H1 (cell line): ENCODE measurements at regions not wholly inside any gene's neighbourhood (a gene's known extent, or its start where the extent isn't known, plus 50 kb on each side); places are given as distances from the start of the nearest gene placed in this dataset.
"Not testable (repeated sequence)": the region's sequence is repeated elsewhere in the genome, so short reads cannot be mapped to it uniquely, and the experiment has no call there.

Experiments used
- CTCF ChIA-PET: fragments of 300-600 bp; sonication (Branson Sonifier 250); formaldehyde crosslinking; loops from one replicate; lab custom pipeline; 2021; ENCODE audit not compliant: partially characterized antibody; lab: Charles Lee
- POLR2A ChIA-PET: fragments of 300-600 bp; sonication (Branson Sonifier 250); formaldehyde crosslinking; loops from one replicate; lab custom pipeline; 2021; ENCODE audit warnings: inconsistent platforms; ENCODE audit not compliant: partially characterized antibody; lab: Charles Lee
- DNase-seq, 2 experiments: peaks; one replicate each; pipeline versions ENCODE4 v3.0.0 to v3.0.0-alpha.2; 2010 to 2022; ENCODE audit warnings: low spot score in 2 of 2, low read depth in 1 of 2, mixed read lengths in 1 of 2
- FAIRE-seq: peaks from 2 replicates; lab custom pipeline; 2011; peaks lifted over from hg19 to GRCh38; lab: Jason Lieb, UNC
- H2AFZ ChIP-seq: 2 replicates; pipeline ENCODE4 v1.8.1; 2012; ENCODE audit warnings: low read length, inconsistent platforms
- H2AK5ac ChIP-seq: 2 replicates; pipeline ENCODE4 v1.6.1; 2013; ENCODE audit warnings: low read depth, low read length
- H2BK120ac ChIP-seq: replicated peaks from 2 replicates; pipeline ENCODE3; 2013; ENCODE audit warnings: low read depth, low read length, inconsistent platforms
- H2BK12ac ChIP-seq: 2 replicates; pipeline ENCODE4 v1.6.1; 2013; ENCODE audit warnings: low read depth, low read length
- H2BK15ac ChIP-seq: 2 replicates; pipeline ENCODE4 v1.6.1; 2013; ENCODE audit warnings: low read length
- H2BK20ac ChIP-seq: 2 replicates; pipeline ENCODE4 v1.6.1; 2013; ENCODE audit warnings: low read length
- H2BK5ac ChIP-seq: 2 replicates; pipeline ENCODE4 v1.6.1; 2013; ENCODE audit warnings: low read depth, low read length
- H3K14ac ChIP-seq: 2 replicates; pipeline ENCODE4 v1.6.1; 2013; ENCODE audit warnings: inconsistent platforms; ENCODE audit not compliant: insufficient read length
- H3K18ac ChIP-seq: 2 replicates; pipeline ENCODE4 v1.6.1; 2013; ENCODE audit warnings: low read length; ENCODE audit errors: extremely low read depth
- H3K23ac ChIP-seq: 2 replicates; pipeline ENCODE4 v1.6.1; 2013; ENCODE audit warnings: inconsistent platforms; ENCODE audit not compliant: insufficient read length
- H3K23me2 ChIP-seq: 2 replicates; pipeline ENCODE4 v1.6.1; 2013; ENCODE audit warnings: low read depth, low read length
- H3K27ac ChIP-seq: 2 replicates; pipeline ENCODE4 v1.6.1; 2011; ENCODE audit warnings: low read depth, low read length, inconsistent platforms
- H3K27me3 ChIP-seq, 4 experiments: replicated peaks in 1 of 4; 1 replicate in 1 of 4; 2 replicates in 3 of 4; pipeline versions ENCODE4 v1.6.1 to v1.8.1; 2011 to 2013; ENCODE audit warnings: low read length in 3 of 4, mild to moderate bottlenecking in 3 of 4, inconsistent platforms in 2 of 4, mixed read lengths in 2 of 4, moderate library complexity in 1 of 4; ENCODE audit not compliant: control insufficient read depth in 3 of 4, insufficient read depth in 3 of 4; ENCODE audit errors: extremely low read depth in 1 of 4
- H3K36me3 ChIP-seq, 4 experiments: 2 replicates each; pipeline versions ENCODE4 v1.6.1 to v1.8.1; 2011 to 2013; ENCODE audit warnings: mild to moderate bottlenecking in 4 of 4, low read length in 3 of 4, moderate library complexity in 2 of 4, control low read depth in 1 of 4, inconsistent platforms in 1 of 4; ENCODE audit not compliant: insufficient read depth in 4 of 4, control insufficient read depth in 2 of 4
- H3K4ac ChIP-seq: replicated peaks from 2 replicates; pipeline ENCODE3; 2013; ENCODE audit warnings: low read length, low read depth, mixed read lengths, inconsistent platforms; ENCODE audit not compliant: insufficient read length
- H3K4me1 ChIP-seq, 4 experiments: replicated peaks in 1 of 4; 1 replicate in 1 of 4; 2 replicates in 3 of 4; pipeline versions ENCODE4 v1.6.1 to v1.8.1; 2011 to 2013; ENCODE audit warnings: low read length in 3 of 4, inconsistent platforms in 2 of 4, mixed read lengths in 1 of 4; ENCODE audit not compliant: insufficient read depth in 4 of 4, control insufficient read depth in 3 of 4
- H3K4me2 ChIP-seq, 2 experiments: 2 replicates each; pipeline versions ENCODE4 v1.6.1 to v1.8.1; 2011 to 2013; ENCODE audit warnings: low read depth in 2 of 2, low read length in 2 of 2, control low read depth in 1 of 2, inconsistent platforms in 1 of 2, mild to moderate bottlenecking in 1 of 2; ENCODE audit not compliant: insufficient read depth in 1 of 2
- H3K4me3 ChIP-seq, 4 experiments: fragments of 200-600, 300-600 bp in 1 of 4; sonication (generic), shearing (Covaris generic), sonication (Bioruptor Twin) in 1 of 4; 2 replicates each; pipeline versions ENCODE4 v1.5.1 to v1.8.1; 2011 to 2016; ENCODE audit warnings: low read length in 4 of 4, low read depth in 3 of 4, control low read depth in 2 of 4, inconsistent platforms in 2 of 4, mild to moderate bottlenecking in 2 of 4, mixed read lengths in 1 of 4, moderate library complexity in 1 of 4; ENCODE audit not compliant: insufficient read depth in 2 of 4; ENCODE audit errors: extremely low read depth in 1 of 4
- H3K56ac ChIP-seq: replicated peaks from 2 replicates; pipeline ENCODE3; 2013; ENCODE audit warnings: low read depth, mild to moderate bottlenecking, mixed read lengths, low read length, inconsistent platforms; ENCODE audit not compliant: insufficient read length
- H3K79me1 ChIP-seq: 2 replicates; pipeline ENCODE4 v1.6.1; 2013; ENCODE audit warnings: low read depth, low read length, control low read depth
- H3K79me2 ChIP-seq, 2 experiments: 2 replicates each; pipeline versions ENCODE4 v1.6.1 to v1.8.1; 2012 to 2013; ENCODE audit warnings: low read length in 2 of 2, mild to moderate bottlenecking in 2 of 2, inconsistent platforms in 1 of 2; ENCODE audit not compliant: insufficient read depth in 2 of 2, control insufficient read depth in 1 of 2
- H3K9ac ChIP-seq, 4 experiments: replicated peaks in 1 of 4; 1 replicate in 1 of 4; 2 replicates in 3 of 4; pipeline versions ENCODE4 v1.6.1 to v1.8.1; 2011 to 2013; ENCODE audit warnings: low read depth in 3 of 4, low read length in 3 of 4, control low read depth in 2 of 4, mild to moderate bottlenecking in 2 of 4, moderate library complexity in 2 of 4, inconsistent platforms in 1 of 4; ENCODE audit errors: extremely low read depth in 1 of 4
- H3K9me3 ChIP-seq, 2 experiments: 2 replicates each; pipeline versions ENCODE4 v1.6.1 to v1.8.1; 2012 to 2013; ENCODE audit warnings: mild to moderate bottlenecking in 2 of 2, moderate library complexity in 2 of 2, control low read depth in 1 of 2, inconsistent platforms in 1 of 2, low read depth in 1 of 2, low read length in 1 of 2, mixed read lengths in 1 of 2; ENCODE audit not compliant: insufficient read depth in 2 of 2
- H4K20me1 ChIP-seq, 2 experiments: replicated peaks in 1 of 2; 2 replicates each; pipeline versions ENCODE3 to v1.8.1; 2011 to 2013; ENCODE audit warnings: inconsistent platforms in 2 of 2, low read length in 2 of 2, mild to moderate bottlenecking in 1 of 2; ENCODE audit not compliant: insufficient read depth in 2 of 2, control insufficient read depth in 1 of 2
- H4K5ac ChIP-seq: 2 replicates; pipeline ENCODE4 v1.6.1; 2013; ENCODE audit warnings: low read length, low read depth, mixed read lengths, inconsistent platforms; ENCODE audit not compliant: insufficient read length
- H4K8ac ChIP-seq: 2 replicates; pipeline ENCODE4 v1.8.0; 2013; ENCODE audit warnings: mild to moderate bottlenecking, moderate library complexity, low read length, inconsistent platforms; ENCODE audit not compliant: insufficient read depth; ENCODE audit errors: extremely low read depth
- H4K91ac ChIP-seq: replicated peaks from 2 replicates; pipeline ENCODE3; 2013; ENCODE audit warnings: low read length, mixed read lengths, inconsistent platforms; ENCODE audit not compliant: insufficient read length
- WGBS, 2 experiments: shearing (Covaris generic) in 1 of 2; methylation state at CpG; one replicate each; pipeline versions ENCODE4 v1.1.6 to v1.1.7; 2013 to 2015; ENCODE audit warnings: low lambda C conversion rate in 2 of 2, mixed read lengths in 2 of 2, inconsistent platforms in 1 of 2, low coverage in 1 of 2, missing lambda C conversion rate in 1 of 2; ENCODE audit not compliant: insufficient replicate concordance in 2 of 2, insufficient coverage in 1 of 2, insufficient read length in 1 of 2; ENCODE audit errors: extremely low coverage in 1 of 2, missing lambda C conversion rate in 1 of 2; 5-methylcytosine and 5-hydroxymethylcytosine counted together

GRCh38 chr18:5702016-5702415 is 158.2 kb upstream of the EPB41L3 start:
- H3K9me3 ChIP-seq, H3K18ac ChIP-seq, DNase-seq, H3K27me3 ChIP-seq, H3K14ac ChIP-seq, H2BK20ac ChIP-seq, H3K23ac ChIP-seq, H3K79me1 ChIP-seq, H4K8ac ChIP-seq, H3K4me3 ChIP-seq, H2BK120ac ChIP-seq, H2AK5ac ChIP-seq, H4K5ac ChIP-seq, H3K4me2 ChIP-seq, H3K79me2 ChIP-seq, H3K27ac ChIP-seq, H4K91ac ChIP-seq, H3K4ac ChIP-seq, FAIRE-seq, H2BK5ac ChIP-seq, CTCF ChIA-PET, H2BK12ac ChIP-seq, H3K36me3 ChIP-seq, H3K23me2 ChIP-seq, H3K56ac ChIP-seq, H3K9ac ChIP-seq, H2BK15ac ChIP-seq, H3K4me1 ChIP-seq, H4K20me1 ChIP-seq: not testable (repeated sequence)
- 86% methylated on average over 7 of the region's 7 CpGs; no CpG with 5 or more reads in 1 of the 2 experiments for WGBS, 2 experiments
- peak overlapping the region; percentile 53; the same call in 1 of the 2 replicates for H2AFZ ChIP-seq
- POLR2A ChIA-PET = interaction anchor here (0.7 kb wide), 1 partner anchor 13 kb away, joined by 5 read pairs; no protein-coding TSS in a partner anchor
